Thymus (tissue), 11 donors: ENCODE measurements at regions not wholly inside any gene's neighbourhood (a gene's known extent, or its start where the extent isn't known, plus 50 kb on each side); places are given as distances from the start of the nearest gene placed in this dataset.

Experiments used
- DNase-seq, 9 donors: peaks; one replicate each; pipeline ENCODE4 v3.0.0-alpha.2; 2013; ENCODE audit warnings: low spot score in 9 of 9, low read depth in 6 of 9, missing footprints in 1 of 9
- H3K27ac ChIP-seq, 2 donors: one replicate each; pipeline ENCODE4 v1.5.1; 2013; ENCODE audit warnings: control low read depth in 1 of 2, low read depth in 1 of 2, low read length in 1 of 2, mild to moderate bottlenecking in 1 of 2, moderate library complexity in 1 of 2
- H3K27me3 ChIP-seq, 2 donors: one replicate each; pipeline ENCODE4 v1.5.1; 2013; ENCODE audit warnings: low read length in 1 of 2; ENCODE audit not compliant: control insufficient read depth in 2 of 2, insufficient read depth in 1 of 2
- H3K36me3 ChIP-seq, 2 donors: one replicate each; pipeline ENCODE4 v1.5.1; 2013; ENCODE audit warnings: low read length in 1 of 2, mild to moderate bottlenecking in 1 of 2, moderate library complexity in 1 of 2; ENCODE audit not compliant: control insufficient read depth in 2 of 2, insufficient read depth in 2 of 2
- H3K4me1 ChIP-seq, 2 donors: one replicate each; pipeline ENCODE4 v1.5.1; 2013; ENCODE audit warnings: low read length in 2 of 2; ENCODE audit not compliant: control insufficient read depth in 2 of 2, insufficient read depth in 2 of 2
- H3K4me3 ChIP-seq, 2 donors: one replicate each; pipeline ENCODE4 v1.5.1; 2013; ENCODE audit warnings: low read length in 2 of 2, control low read depth in 1 of 2, mild to moderate bottlenecking in 1 of 2
- H3K9me3 ChIP-seq, 2 donors: one replicate each; pipeline ENCODE4 v1.5.1; 2013; ENCODE audit warnings: low read length in 1 of 2, mild to moderate bottlenecking in 1 of 2; ENCODE audit not compliant: control insufficient read depth in 2 of 2, insufficient read depth in 1 of 2
- WGBS: extraction: QIAGEN DNeasy Blood & Tissue Kit; methylation state at CpG from one replicate; pipeline ENCODE4 v1.1.7; 2013; 5-methylcytosine and 5-hydroxymethylcytosine counted together
- donor health status: healthy.

DNA sequence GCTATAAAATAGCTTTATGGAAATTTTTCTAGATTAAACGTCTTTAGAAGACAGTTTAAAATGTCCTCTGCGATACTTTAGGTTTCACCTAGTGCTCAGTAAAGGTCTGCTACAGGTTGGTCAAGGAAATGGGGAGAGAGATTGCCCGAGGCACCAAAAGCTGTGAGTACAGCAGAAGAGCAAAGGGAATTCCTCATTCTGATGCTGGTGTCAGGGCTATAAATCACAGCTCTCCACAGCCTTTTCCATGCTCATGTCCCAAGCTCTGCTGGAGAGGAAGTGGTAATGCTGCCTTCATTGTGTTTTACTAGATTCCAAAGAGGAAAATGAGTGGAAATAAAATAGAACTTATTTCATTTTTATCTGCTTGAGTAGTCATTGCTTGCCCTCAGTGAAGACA, 2060.4 kb downstream of the ARAP2 start:
- no peak for DNase-seq
- 68% methylated on average over 3 of the region's 3 CpGs for WGBS
- H3K36me3 ChIP-seq: no peaks in the 10 kb centered on the region
- no peak overlapping the region for H3K4me3 ChIP-seq
- no peaks in the 10 kb centered on the region for H3K9me3 ChIP-seq
- H3K27ac ChIP-seq: no peak overlapping the region
- no peaks in the 10 kb centered on the region for H3K27me3 ChIP-seq
- H3K4me1 ChIP-seq: no peaks in the 10 kb centered on the region

DNA sequence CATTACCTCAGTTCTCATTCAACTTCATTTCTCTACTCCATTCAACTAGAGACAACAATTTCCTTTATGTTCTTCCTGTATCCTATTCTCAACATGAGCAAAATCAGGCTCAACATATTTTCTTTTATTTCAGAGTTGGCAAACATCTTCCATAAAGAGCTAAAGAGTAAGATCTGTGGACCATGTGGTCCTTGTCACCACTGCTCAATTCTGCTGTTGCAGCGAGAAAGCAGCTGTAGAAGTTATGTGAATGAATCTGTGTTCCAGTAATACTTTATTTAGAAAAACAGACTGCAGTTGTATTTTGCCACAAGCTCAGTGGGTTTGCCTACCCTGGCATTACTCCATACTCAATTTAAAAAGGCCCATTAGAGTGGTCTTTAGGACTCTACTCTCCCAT, 2057.3 kb downstream of the ARAP2 start:
- Histone ChIP-seq H3K4me3 (no peak overlapping the region), H3K9me3 (no peaks in the 10 kb centered on the region), H3K4me1 (no peaks in the 10 kb centered on the region), H3K27me3 (no peaks in the 10 kb centered on the region), H3K36me3 (no peaks in the 10 kb centered on the region), H3K27ac (no peak overlapping the region)
- 88% methylated on average over 1 of the region's 1 CpG for WGBS
- no peak for DNase-seq

DNA sequence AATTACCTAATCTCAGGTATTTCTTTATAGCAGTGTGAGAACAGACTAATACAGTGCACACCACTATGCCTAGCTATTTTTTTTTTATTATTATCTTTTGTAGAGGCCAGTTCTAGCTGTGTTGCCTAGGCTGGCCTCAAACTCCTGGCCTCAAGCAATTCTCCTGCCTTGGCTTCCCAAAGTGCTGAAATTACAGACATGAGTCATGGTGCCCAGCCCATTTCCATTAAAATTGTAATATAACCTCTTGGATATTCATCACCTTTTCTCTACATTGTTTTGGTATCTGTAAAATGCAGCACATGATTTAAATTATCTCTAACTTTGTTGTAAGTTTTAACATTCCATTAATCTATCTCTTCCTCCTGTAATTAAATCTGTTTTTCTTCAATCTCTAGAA, 2052.9 kb downstream of the ARAP2 start:
- no peak overlapping the region for H3K27ac ChIP-seq
- no peaks in the 10 kb centered on the region for H3K4me1 ChIP-seq

DNA sequence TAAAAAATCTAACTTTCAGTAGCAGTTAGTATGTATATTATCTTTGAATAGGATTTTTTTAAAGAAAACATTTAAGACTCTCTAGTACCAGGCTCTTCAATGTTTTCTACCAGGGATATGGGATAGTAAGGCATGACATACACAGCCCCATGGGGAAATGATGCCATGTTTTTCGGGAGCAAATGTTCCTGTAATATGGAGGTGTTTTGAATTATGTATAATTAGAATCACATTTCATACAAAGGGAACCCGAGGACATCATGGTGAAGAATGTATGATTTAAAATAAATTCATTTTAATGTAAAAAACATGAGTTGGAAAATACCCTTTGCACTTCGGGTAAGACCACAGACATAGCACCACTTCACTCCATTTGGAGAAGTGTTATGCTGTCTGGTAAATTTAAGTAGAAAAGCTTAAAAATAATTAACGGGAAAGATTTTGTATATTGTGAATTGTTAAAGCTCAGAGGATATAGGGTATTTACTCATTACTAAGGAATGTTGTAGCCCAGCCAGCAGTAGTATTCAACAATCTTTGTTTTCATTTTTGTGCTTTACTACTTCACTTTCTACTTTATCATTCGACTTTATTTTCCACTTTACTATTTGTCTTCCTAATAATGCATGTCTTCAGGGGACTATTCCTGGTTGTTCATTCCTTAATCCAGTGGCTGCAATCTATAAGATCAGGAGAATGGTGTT, 2050.7 kb downstream of the ARAP2 start:
- 74% methylated on average over 5 of the region's 5 CpGs for WGBS
- no peak for DNase-seq
- no peaks in the 10 kb centered on the region for H3K27me3 ChIP-seq
- H3K4me3 ChIP-seq: no peak overlapping the region
- H3K9me3 ChIP-seq: no peaks in the 10 kb centered on the region
- no peak overlapping the region for H3K27ac ChIP-seq
- no peaks in the 10 kb centered on the region for H3K4me1 ChIP-seq
- no peaks in the 10 kb centered on the region for H3K36me3 ChIP-seq

More for the DNA sequence above, 2052.9 kb downstream of the ARAP2 start:
- Histone ChIP-seq H3K27me3 (no peaks in the 10 kb centered on the region), H3K4me3 (no peak overlapping the region), H3K36me3 (no peaks in the 10 kb centered on the region), H3K9me3 (no peaks in the 10 kb centered on the region)
- DNase-seq: no peak

DNA sequence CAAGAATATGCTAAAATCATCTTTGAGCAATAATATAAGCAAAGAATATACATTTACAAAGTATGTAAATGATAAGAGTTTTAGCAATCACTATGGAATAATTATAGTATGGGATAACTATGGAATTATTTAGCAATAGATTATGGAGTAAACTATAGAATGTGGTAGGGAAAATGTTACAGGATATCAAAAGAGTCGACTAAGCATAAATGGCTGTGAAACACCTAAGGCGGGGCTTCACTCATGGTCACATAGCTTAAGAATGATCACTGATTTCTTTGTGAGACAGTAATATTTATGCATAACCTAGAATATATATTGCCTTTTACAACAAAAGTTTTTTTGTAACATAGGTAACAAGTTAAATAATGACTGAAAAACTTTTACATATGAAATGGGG, 2049.7 kb downstream of the ARAP2 start:
- H3K4me1 ChIP-seq: no peaks in the 10 kb centered on the region
- DNase-seq: no peak
- H3K27me3 ChIP-seq: no peaks in the 10 kb centered on the region
- no peak overlapping the region for H3K27ac ChIP-seq
- no peaks in the 10 kb centered on the region for H3K36me3 ChIP-seq
- H3K9me3 ChIP-seq: no peaks in the 10 kb centered on the region
- 93% methylated on average over 2 of the region's 2 CpGs for WGBS
- no peak overlapping the region for H3K4me3 ChIP-seq

DNA sequence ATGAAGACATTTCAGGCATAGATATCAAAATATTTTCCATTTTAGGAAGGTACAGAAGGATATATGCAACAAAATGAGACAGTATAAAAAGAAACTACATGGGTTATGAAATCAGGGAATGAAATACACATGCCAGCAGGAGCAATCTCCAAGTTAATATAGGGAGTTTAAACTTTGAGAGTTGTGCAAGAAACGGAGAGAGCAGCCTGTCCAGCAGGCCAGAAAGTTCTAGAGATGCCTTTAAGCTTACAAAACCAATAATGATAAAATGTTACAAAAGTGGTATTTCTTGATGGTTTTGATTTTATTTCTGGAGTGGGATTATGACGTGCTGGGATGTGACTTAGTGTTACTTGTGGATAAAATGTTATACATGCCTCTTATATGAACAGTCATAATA, 2047.9 kb downstream of the ARAP2 start:
- Histone ChIP-seq H3K27ac (no peak overlapping the region), H3K4me3 (no peak overlapping the region), H3K4me1 (no peaks in the 10 kb centered on the region), H3K27me3 (no peaks in the 10 kb centered on the region), H3K36me3 (no peaks in the 10 kb centered on the region), H3K9me3 (no peaks in the 10 kb centered on the region)
- 88% methylated on average over 2 of the region's 2 CpGs for WGBS
- no peak for DNase-seq

DNA sequence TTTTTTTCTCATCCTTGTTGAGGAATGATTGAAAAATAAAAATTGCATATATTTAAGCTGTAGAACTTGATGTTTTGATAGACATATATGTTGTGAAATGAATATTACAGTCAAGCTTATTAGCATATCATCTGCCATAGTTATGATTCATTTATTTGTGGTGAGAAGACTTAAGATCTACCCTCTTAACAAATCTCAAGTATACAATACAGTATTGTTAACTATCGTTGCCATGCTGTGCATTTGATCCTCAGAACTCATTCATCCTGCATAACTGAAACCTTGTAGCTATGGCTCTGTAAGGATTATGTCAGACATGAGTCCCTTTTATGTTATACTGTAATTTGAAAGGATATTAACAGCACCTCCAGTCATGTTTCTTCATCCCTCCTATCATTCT, 2045.3 kb downstream of the ARAP2 start:
- Histone ChIP-seq H3K9me3 (no peaks in the 10 kb centered on the region), H3K27ac (no peak overlapping the region), H3K4me3 (no peak overlapping the region), H3K4me1 (no peaks in the 10 kb centered on the region), H3K27me3 (no peaks in the 10 kb centered on the region), H3K36me3 (no peaks in the 10 kb centered on the region)
- 92% methylated on average over 1 of the region's 1 CpG for WGBS
- DNase-seq: no peak

DNA sequence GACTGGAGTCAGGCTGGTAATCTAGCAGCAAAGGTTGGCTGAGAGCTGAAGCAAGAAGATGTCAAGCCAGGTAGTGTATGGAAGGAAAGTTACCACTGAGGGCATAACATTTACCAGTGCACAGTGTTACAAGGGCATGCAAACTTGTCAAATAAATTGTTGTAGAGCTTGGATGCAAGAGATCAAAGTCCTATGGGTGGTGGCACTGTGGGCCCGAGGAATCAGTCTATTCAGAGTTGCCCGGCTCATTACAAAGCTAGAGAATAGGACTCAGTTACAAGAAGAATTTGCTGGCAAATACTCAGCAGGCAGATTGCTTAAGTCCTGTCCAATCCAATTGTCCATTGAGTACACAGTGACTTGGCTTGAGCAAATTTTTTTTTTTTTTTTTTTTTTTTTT, 2043.8 kb downstream of the ARAP2 start:
- H3K36me3 ChIP-seq: no peaks in the 10 kb centered on the region
- 95% methylated on average over 2 of the region's 2 CpGs for WGBS
- no peak for DNase-seq

DNA sequence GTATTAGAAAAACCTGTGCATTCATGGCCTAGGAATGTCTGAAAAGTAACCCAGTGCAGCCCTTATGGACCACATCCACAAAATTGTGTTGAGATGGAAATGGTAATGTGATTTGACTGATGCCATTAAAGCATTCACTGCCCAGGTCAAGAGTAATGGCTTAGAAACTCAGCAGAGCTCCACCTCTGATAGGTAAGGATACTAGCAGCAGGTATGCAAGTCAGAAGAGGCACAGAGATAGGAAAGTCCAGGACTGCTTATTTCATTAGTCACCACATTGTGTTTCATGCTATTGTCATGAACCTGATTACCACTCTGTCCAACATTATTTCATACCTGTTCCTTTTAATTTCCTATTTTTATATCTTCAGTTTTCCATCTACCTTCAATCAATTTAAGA, 2042.2 kb downstream of the ARAP2 start:
- Histone ChIP-seq H3K4me3 (no peak overlapping the region), H3K27me3 (no peaks in the 10 kb centered on the region), H3K4me1 (no peaks in the 10 kb centered on the region), H3K9me3 (peaks cover 0 to 6% of the 10 kb centered on the region in 2 donors), H3K27ac (no peak overlapping the region), H3K36me3 (no peaks in the 10 kb centered on the region)
- DNase-seq: no peak

More for the DNA sequence above, 2043.8 kb downstream of the ARAP2 start:
- Histone ChIP-seq H3K9me3 (no peaks in the 10 kb centered on the region), H3K4me3 (no peak overlapping the region), H3K27me3 (no peaks in the 10 kb centered on the region), H3K4me1 (no peaks in the 10 kb centered on the region), H3K27ac (no peak overlapping the region)

DNA sequence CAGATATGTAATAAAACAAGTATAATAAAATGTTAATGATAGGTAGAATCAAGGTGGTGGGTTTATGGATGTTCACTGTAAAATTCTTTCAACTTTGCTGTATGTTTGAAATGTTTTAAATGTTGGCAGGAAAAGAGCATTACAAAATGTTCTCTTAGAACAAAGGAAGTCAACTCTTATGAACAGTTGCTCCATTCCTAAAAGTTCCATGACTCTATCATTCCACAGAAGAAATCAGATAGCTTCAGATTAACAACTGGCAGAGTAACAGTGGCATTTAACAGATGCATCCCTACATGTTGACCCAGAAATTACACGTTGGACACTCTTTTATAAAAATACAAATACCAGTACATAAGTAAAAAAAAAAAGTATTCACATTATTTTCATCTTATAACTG, 2023.7 kb downstream of the ARAP2 start:
- no peak overlapping the region for H3K4me3 ChIP-seq
- H3K27ac ChIP-seq: no peak overlapping the region
- H3K27me3 ChIP-seq: no peaks in the 10 kb centered on the region
- H3K4me1 ChIP-seq: no peaks in the 10 kb centered on the region
- no peaks in the 10 kb centered on the region for H3K9me3 ChIP-seq
- no peaks in the 10 kb centered on the region for H3K36me3 ChIP-seq
- WGBS: 90% methylated on average over 1 of the region's 1 CpG
- no peak for DNase-seq
